HEK293 (cell line): ENCODE measurements at regions not wholly inside any gene's neighbourhood (a gene's known extent, or its start where the extent isn't known, plus 50 kb on each side); places are given as distances from the start of the nearest gene placed in this dataset.

Source experiments
- CTCF ChIA-PET: fragments of 350-600 bp; formaldehyde crosslinking; extraction: SDS; loops from one replicate; lab custom pipeline; 2021; ENCODE audit warnings: antibody characterized with exemption; lab: Yijun Ruan, JAX
- POLR2A ChIA-PET: fragments of 300-600 bp; formaldehyde crosslinking; extraction: SDS; loops from one replicate; lab custom pipeline; 2020; ENCODE audit warnings: antibody characterized with exemption, inconsistent platforms; lab: Yijun Ruan, JAX
- H3K27ac ChIP-seq: fragments of 200-500 bp; sonication (Bioruptor generic); 2 replicates; pipeline ENCODE4 v1.5.1; 2014; ENCODE audit warnings: low read depth, low read length, control low read depth, inconsistent platforms; ENCODE audit errors: extremely low read depth
- H3K36me3 ChIP-seq, 2 experiments: fragments of 200-500 bp in 1 of 2; sonication (Bioruptor generic) in 1 of 2; 1 replicate in 1 of 2; 2 replicates in 1 of 2; pipeline ENCODE4 v1.5.1; 2014 to 2017; ENCODE audit warnings: inconsistent platforms in 2 of 2, low read length in 2 of 2; ENCODE audit not compliant: control insufficient read depth in 2 of 2, insufficient read depth in 1 of 2
- H3K4me1 ChIP-seq: fragments of 200-500 bp; sonication (Bioruptor generic); 2 replicates; pipeline ENCODE4 v1.5.1; 2014; ENCODE audit warnings: mild to moderate bottlenecking, low read length, inconsistent platforms; ENCODE audit not compliant: control insufficient read depth, insufficient read depth
- H3K4me3 ChIP-seq: 2 replicates; pipeline ENCODE4 v1.5.1; 2011; ENCODE audit warnings: low read depth, mild to moderate bottlenecking, control low read depth, low read length, moderate library complexity
- H3K9me3 ChIP-seq: fragments of 200-500 bp; sonication (Bioruptor generic); 2 replicates; pipeline ENCODE4 v1.5.1; 2014; ENCODE audit warnings: low read depth, low read length, inconsistent platforms; ENCODE audit not compliant: control insufficient read depth, insufficient read depth
- CTCF ChIP-seq: fragments of 450-650 bp; formaldehyde crosslinking; IDR thresholded peaks from 2 replicates; pipeline ENCODE4 v1.5.1; 2016; ENCODE audit warnings: missing biosample characterization, missing genetic modification characterization
- GFI1B ChIP-seq: fragments of 450-650 bp; formaldehyde crosslinking; IDR thresholded peaks from 2 replicates; pipeline ENCODE4 v1.5.1; 2016; ENCODE audit warnings: missing biosample characterization, missing genetic modification characterization
- TCF7L2 ChIP-seq: IDR thresholded peaks from 2 replicates; pipeline ENCODE4 v1.6.1; 2011; ENCODE audit warnings: low read depth, mild to moderate bottlenecking, inconsistent platforms, low read length, moderate library complexity, borderline replicate concordance
- TSHZ1 ChIP-seq: fragments of 450-650 bp; formaldehyde crosslinking; IDR thresholded peaks from 2 replicates; pipeline ENCODE4 v1.5.1; 2016; ENCODE audit warnings: missing biosample characterization, missing genetic modification characterization, borderline replicate concordance
- ZBTB26 ChIP-seq: fragments of 450-650 bp; formaldehyde crosslinking; optimal IDR thresholded peaks from 2 replicates; pipeline ENCODE3; 2016; ENCODE audit warnings: missing biosample characterization, mild to moderate bottlenecking, missing genetic modification characterization
- ZFHX2 ChIP-seq: fragments of 450-650 bp; formaldehyde crosslinking; conservative IDR thresholded peaks from 2 replicates; pipeline ENCODE4 v1.5.1; 2016; ENCODE audit warnings: missing biosample characterization, missing genetic modification characterization
- ZNF239 ChIP-seq: fragments of 450-650 bp; formaldehyde crosslinking; IDR thresholded peaks from 2 replicates; pipeline ENCODE4 v1.5.1; 2016; ENCODE audit warnings: missing biosample characterization, missing genetic modification characterization
- ZNF274 ChIP-seq, 2 experiments: fragments of 200-500 bp in 1 of 2; fragments of 450-650 bp in 1 of 2; sonication (Bioruptor generic) in 1 of 2; formaldehyde crosslinking in 1 of 2; IDR thresholded peaks; 2 replicates each; pipeline versions ENCODE4 v1.5.1 to v1.6.1; 2014 to 2016; ENCODE audit warnings: borderline replicate concordance in 1 of 2, inconsistent platforms in 1 of 2, low read length in 1 of 2, missing biosample characterization in 1 of 2, missing genetic modification characterization in 1 of 2
- ZNF394 ChIP-seq: fragments of 450-650 bp; formaldehyde crosslinking; IDR thresholded peaks from 2 replicates; pipeline ENCODE4 v1.5.1; 2016; ENCODE audit warnings: missing biosample characterization, missing genetic modification characterization, mild to moderate bottlenecking, moderate library complexity, borderline replicate concordance
- ZNF433 ChIP-seq: fragments of 450-650 bp; formaldehyde crosslinking; IDR thresholded peaks from 2 replicates; pipeline ENCODE4 v1.5.1; 2016; ENCODE audit warnings: missing biosample characterization, missing genetic modification characterization, low read depth
- ZNF624 ChIP-seq: fragments of 450-650 bp; formaldehyde crosslinking; IDR thresholded peaks from 2 replicates; pipeline ENCODE4 v1.5.1; 2017; ENCODE audit warnings: missing biosample characterization, missing genetic modification characterization
- ZNF670 ChIP-seq: fragments of 450-650 bp; formaldehyde crosslinking; IDR thresholded peaks from 2 replicates; pipeline ENCODE4 v1.5.1; 2016; ENCODE audit warnings: missing biosample characterization, missing genetic modification characterization, low read depth
- TF ChIP-seq, protein P1 (sequence below): fragments of 450-650 bp; formaldehyde crosslinking; IDR thresholded peaks from 2 replicates; pipeline ENCODE4 v1.5.1; 2017; ENCODE audit warnings: missing biosample characterization, missing genetic modification characterization
- TF ChIP-seq, protein P2 (sequence below): fragments of 450-650 bp; formaldehyde crosslinking; IDR thresholded peaks from 2 replicates; pipeline ENCODE4 v1.5.1; 2016; ENCODE audit warnings: missing biosample characterization, missing genetic modification characterization
- TF ChIP-seq, protein P3 (sequence below): fragments of 450-650 bp; formaldehyde crosslinking; IDR thresholded peaks from 2 replicates; pipeline ENCODE4 v1.5.1; 2017; ENCODE audit warnings: missing biosample characterization, mild to moderate bottlenecking, missing genetic modification characterization, moderate library complexity
- TF ChIP-seq, protein P4 (sequence below): sonication (generic); formaldehyde crosslinking; IDR thresholded peaks from 2 replicates; pipeline ENCODE4 v1.8.1; 2022; ENCODE audit warnings: mild to moderate bottlenecking, moderate library complexity, missing genetic modification reagents

- TF ChIP-seq, protein P1, sequence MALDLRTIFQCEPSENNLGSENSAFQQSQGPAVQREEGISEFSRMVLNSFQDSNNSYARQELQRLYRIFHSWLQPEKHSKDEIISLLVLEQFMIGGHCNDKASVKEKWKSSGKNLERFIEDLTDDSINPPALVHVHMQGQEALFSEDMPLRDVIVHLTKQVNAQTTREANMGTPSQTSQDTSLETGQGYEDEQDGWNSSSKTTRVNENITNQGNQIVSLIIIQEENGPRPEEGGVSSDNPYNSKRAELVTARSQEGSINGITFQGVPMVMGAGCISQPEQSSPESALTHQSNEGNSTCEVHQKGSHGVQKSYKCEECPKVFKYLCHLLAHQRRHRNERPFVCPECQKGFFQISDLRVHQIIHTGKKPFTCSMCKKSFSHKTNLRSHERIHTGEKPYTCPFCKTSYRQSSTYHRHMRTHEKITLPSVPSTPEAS = no peak
- TF ChIP-seq ZNF394 (tag by site-specific recombination) = no peak
Measured at GRCh38 chr15:95988574-95988887, 342.0 kb upstream of the NR2F2 start (continued).

DNA sequence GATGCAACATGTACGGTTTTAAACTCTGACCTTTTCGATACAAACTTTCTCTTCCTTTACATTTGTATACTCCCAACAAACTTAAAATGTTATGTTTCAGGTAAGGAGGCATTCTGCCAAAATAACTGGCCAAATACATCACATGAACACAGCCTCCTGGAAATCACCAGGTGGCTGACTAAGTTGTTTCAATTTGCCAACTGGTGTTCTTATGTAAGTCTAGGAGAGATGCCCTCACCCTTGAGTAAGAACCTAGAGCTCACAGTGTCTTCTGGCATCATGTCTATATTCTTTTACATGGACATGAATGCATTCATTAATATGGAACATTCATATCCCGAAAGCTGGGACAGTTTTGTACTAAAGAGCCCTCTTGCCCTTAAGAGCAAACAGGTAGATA lies 341.1 kb upstream of the NR2F2 start:
- H3K27ac ChIP-seq = no peak overlapping the region
- POLR2A ChIA-PET = no interaction called here
- no peaks in the 10 kb centered on the region for H3K9me3 ChIP-seq
- CTCF ChIA-PET = no interaction called here
- H3K4me1 ChIP-seq = no peaks in the 10 kb centered on the region
- H3K4me3 ChIP-seq = no peak overlapping the region
- TF ChIP-seq, protein P2, sequence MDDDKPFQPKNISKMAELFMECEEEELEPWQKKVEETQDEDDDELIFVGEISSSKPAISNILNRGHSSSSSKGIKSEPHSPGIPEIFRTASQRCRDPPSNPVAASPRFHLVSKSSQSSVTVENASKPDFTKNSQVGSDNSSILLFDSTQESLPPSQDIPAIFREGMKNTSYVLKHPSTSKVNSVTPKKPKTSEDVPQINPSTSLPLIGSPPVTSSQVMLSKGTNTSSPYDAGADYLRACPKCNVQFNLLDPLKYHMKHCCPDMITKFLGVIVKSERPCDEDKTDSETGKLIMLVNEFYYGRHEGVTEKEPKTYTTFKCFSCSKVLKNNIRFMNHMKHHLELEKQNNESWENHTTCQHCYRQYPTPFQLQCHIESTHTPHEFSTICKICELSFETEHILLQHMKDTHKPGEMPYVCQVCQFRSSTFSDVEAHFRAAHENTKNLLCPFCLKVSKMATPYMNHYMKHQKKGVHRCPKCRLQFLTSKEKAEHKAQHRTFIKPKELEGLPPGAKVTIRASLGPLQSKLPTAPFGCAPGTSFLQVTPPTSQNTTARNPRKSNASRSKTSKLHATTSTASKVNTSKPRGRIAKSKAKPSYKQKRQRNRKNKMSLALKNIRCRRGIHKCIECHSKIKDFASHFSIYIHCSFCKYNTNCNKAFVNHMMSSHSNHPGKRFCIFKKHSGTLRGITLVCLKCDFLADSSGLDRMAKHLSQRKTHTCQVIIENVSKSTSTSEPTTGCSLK (tag by site-specific recombination) = no peak
- TF ChIP-seq ZNF624 (tag by site-specific recombination) = no peak
- no peak for TF ChIP-seq TCF7L2
- TF ChIP-seq ZNF433 (tag by site-specific recombination) = no peak
- TF ChIP-seq ZNF274 (IDR thresholded peaks at IDR 0.05; ENCODE audit: low read length) = no peak
- no peak for TF ChIP-seq ZNF274 (tag by site-specific recombination; IDR thresholded peaks at IDR 0.05; ENCODE audit: borderline replicate concordance)
- no peak for TF ChIP-seq ZBTB26 (tag by site-specific recombination)
- TF ChIP-seq, protein P3, sequence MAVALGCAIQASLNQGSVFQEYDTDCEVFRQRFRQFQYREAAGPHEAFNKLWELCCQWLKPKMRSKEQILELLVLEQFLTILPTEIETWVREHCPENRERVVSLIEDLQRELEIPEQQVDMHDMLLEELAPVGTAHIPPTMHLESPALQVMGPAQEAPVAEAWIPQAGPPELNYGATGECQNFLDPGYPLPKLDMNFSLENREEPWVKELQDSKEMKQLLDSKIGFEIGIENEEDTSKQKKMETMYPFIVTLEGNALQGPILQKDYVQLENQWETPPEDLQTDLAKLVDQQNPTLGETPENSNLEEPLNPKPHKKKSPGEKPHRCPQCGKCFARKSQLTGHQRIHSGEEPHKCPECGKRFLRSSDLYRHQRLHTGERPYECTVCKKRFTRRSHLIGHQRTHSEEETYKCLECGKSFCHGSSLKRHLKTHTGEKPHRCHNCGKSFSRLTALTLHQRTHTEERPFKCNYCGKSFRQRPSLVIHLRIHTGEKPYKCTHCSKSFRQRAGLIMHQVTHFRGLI (tag by site-specific recombination) = no peak
- TF ChIP-seq ZNF670 = no peak
- TF ChIP-seq ZNF239 = no peak
- no peak for TF ChIP-seq TSHZ1 (tag by site-specific recombination)
- no peaks in the 10 kb centered on the region for H3K36me3 ChIP-seq

DNA sequence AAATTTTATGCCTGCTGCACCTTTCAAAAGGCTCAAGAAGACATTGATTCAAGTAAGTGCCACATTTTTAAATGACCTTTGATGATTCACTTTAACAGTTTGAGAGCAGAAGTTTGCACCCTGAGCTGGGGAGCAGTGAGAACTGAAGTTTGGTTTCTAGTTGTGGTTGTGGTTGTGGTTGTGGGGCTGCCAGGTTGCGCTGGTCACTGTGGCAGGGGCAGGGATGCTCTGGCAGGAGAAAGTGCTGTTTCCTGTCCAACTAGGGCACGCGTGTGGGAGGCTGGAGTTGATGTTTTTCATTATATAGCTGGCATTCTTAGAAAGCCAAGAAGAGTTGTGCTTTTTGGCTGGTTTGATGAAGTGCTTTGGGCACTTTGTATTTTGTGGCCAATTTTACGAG lies 339.7 kb upstream of the NR2F2 start:
- no peak overlapping the region for H3K27ac ChIP-seq
- ChIA-PET CTCF (interaction anchor here (0.6 kb wide), 1 partner anchor 160 kb away, joined by 3 read pairs; no protein-coding TSS in a partner anchor), POLR2A (no interaction called here)
- H3K9me3 ChIP-seq = no peaks in the 10 kb centered on the region
- no peak for TF ChIP-seq CTCF (tag by site-specific recombination)
- TF ChIP-seq, protein P4, sequence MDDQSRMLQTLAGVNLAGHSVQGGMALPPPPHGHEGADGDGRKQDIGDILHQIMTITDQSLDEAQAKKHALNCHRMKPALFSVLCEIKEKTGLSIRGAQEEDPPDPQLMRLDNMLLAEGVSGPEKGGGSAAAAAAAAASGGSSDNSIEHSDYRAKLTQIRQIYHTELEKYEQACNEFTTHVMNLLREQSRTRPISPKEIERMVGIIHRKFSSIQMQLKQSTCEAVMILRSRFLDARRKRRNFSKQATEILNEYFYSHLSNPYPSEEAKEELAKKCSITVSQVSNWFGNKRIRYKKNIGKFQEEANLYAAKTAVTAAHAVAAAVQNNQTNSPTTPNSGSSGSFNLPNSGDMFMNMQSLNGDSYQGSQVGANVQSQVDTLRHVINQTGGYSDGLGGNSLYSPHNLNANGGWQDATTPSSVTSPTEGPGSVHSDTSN = no peak
- no peak for TF ChIP-seq ZFHX2 (tag by site-specific recombination)
- no peak for TF ChIP-seq GFI1B (tag by site-specific recombination)
- TF ChIP-seq, all 188 proteins: peak for 0
- no peak overlapping the region for H3K4me3 ChIP-seq
- no peaks in the 10 kb centered on the region for H3K4me1 ChIP-seq
- no peaks in the 10 kb centered on the region for H3K36me3 ChIP-seq
